Activated gamma-delta T cell treated with anti-CD3 and anti-CD28 coated beads, Interleukin-2, amount 50 U/mL, for 16 hours (primary cell): ENCODE measurements at regions not wholly inside any gene's neighbourhood (a gene's known extent, or its start where the extent isn't known, plus 50 kb on each side); places are given as distances from the start of the nearest gene placed in this dataset.

Experiments
- DNase-seq: peaks from one replicate; pipeline ENCODE4 v3.0.0-alpha.2; 2020; ENCODE audit warnings: low read depth

- no peak for DNase-seq
Measured at GRCh38 chr7:26048663-26049062, 103.3 kb upstream of the NFE2L3 start.

GRCh38 chr7:26049081-26049480 is 102.9 kb upstream of the NFE2L3 start:
- DNase-seq = no peak

GRCh38 chr7:26051021-26051420 is 101.0 kb upstream of the NFE2L3 start:
- no peak for DNase-seq

- no peak for DNase-seq
Measured at GRCh38 chr7:26052706-26053105, 99.3 kb upstream of the NFE2L3 start.

GRCh38 chr7:26054386-26054785 is 97.6 kb upstream of the NFE2L3 start:
- no peak for DNase-seq

- DNase-seq = no peak
Measured at GRCh38 chr7:26055241-26055640, 96.8 kb upstream of the NFE2L3 start.

- no peak for DNase-seq
Measured at GRCh38 chr7:26060733-26061677, 91.0 kb upstream of the NFE2L3 start.

- peak; percentile 62 for DNase-seq
Measured at GRCh38 chr7:26061678-26062603, 90.1 kb upstream of the NFE2L3 start.

GRCh38 chr7:26065652-26066051 is 86.3 kb upstream of the NFE2L3 start:
- no peak for DNase-seq

GRCh38 chr7:26066736-26067135 is 85.3 kb upstream of the NFE2L3 start:
- DNase-seq = no peak

GRCh38 chr7:26070290-26070689 is 81.7 kb upstream of the NFE2L3 start:
- DNase-seq = no peak

- no peak for DNase-seq
Measured at GRCh38 chr7:26071622-26072456, 80.2 kb upstream of the NFE2L3 start.

- no peak for DNase-seq
Measured at GRCh38 chr7:26073041-26073440, 79.0 kb upstream of the NFE2L3 start.

GRCh38 chr7:26074919-26075318 is 77.1 kb upstream of the NFE2L3 start:
- no peak for DNase-seq

GRCh38 chr7:26076691-26077090 is 75.3 kb upstream of the NFE2L3 start:
- no peak for DNase-seq

- peak; percentile 71 for DNase-seq
Measured at GRCh38 chr7:26078437-26079336, 73.3 kb upstream of the NFE2L3 start.

- DNase-seq = no peak
Measured at GRCh38 chr7:26081638-26082037, 70.4 kb upstream of the NFE2L3 start.

GRCh38 chr7:26083113-26083512 is 68.9 kb upstream of the NFE2L3 start:
- no peak for DNase-seq

- no peak for DNase-seq
Measured at GRCh38 chr7:26084418-26084817, 67.6 kb upstream of the NFE2L3 start.

- DNase-seq = no peak
Measured at GRCh38 chr7:26085771-26086170, 66.2 kb upstream of the NFE2L3 start.
